Middle frontal gyrus (tissue), 1 donor: ENCODE measurements at regions not wholly inside any gene's neighbourhood (a gene's known extent, or its start where the extent isn't known, plus 50 kb on each side); places are given as distances from the start of the nearest gene placed in this dataset.

ENCODE experiments used
- DNase-seq: peaks from one replicate; pipeline ENCODE4 v3.0.0-alpha.2; 2015; ENCODE audit warnings: low spot score; ENCODE audit errors: extremely low spot score

GRCh38 chr14:101706509-101707067, 54.9 kb upstream of the PPP2R5C start:
- DNase-seq = no peak

- peak; percentile 75 for DNase-seq
Observed at GRCh38 chr14:101707068-101707842, 54.3 kb upstream of the PPP2R5C start.

- no peak for DNase-seq
Observed at GRCh38 chr14:101707863-101708620, 53.5 kb upstream of the PPP2R5C start.

GRCh38 chr14:101708853-101709532, 52.5 kb upstream of the PPP2R5C start:
- no peak for DNase-seq

GRCh38 chr14:101709533-101709881, 52.0 kb upstream of the PPP2R5C start:
- DNase-seq = no peak

- no peak for DNase-seq
Observed at GRCh38 chr14:101709962-101710931, 51.3 kb upstream of the PPP2R5C start.

GRCh38 chr14:101711041-101711856, 50.3 kb upstream of the PPP2R5C start:
- DNase-seq = no peak
